Left ventricle myocardium inferior (tissue), 1 donor: ENCODE measurements at regions not wholly inside any gene's neighbourhood (a gene's known extent, or its start where the extent isn't known, plus 50 kb on each side); places are given as distances from the start of the nearest gene placed in this dataset.

Experiments
- DNase-seq: peaks from one replicate; pipeline ENCODE4 v3.0.0-alpha.2; 2020
- H3K27ac ChIP-seq: fragments of 200-600 bp; replicated peaks from 2 replicates; pipeline ENCODE4 v1.8.0; 2021
- H3K27me3 ChIP-seq: fragments of 200-600 bp; 2 replicates; pipeline ENCODE4 v1.8.0; 2021; ENCODE audit warnings: low read depth
- H3K36me3 ChIP-seq: fragments of 200-600 bp; 2 replicates; pipeline ENCODE4 v1.8.0; 2021
- H3K4me1 ChIP-seq: fragments of 200-600 bp; 2 replicates; pipeline ENCODE4 v1.8.0; 2021
- H3K4me3 ChIP-seq: fragments of 200-600 bp; 2 replicates; pipeline ENCODE4 v1.8.0; 2021; ENCODE audit warnings: mild to moderate bottlenecking, moderate library complexity
- H3K9me3 ChIP-seq: fragments of 200-600 bp; replicated peaks from 2 replicates; pipeline ENCODE4 v1.8.0; 2021
- CTCF ChIP-seq: fragments of 200-600 bp; IDR thresholded peaks from 2 replicates; pipeline ENCODE4 v1.8.0; 2021; ENCODE audit warnings: antibody characterized with exemption, mild to moderate bottlenecking, borderline replicate concordance
- intact Hi-C: fragments of 100-400 bp; cut with micrococcal nuclease; formaldehyde crosslinking; loops from one replicate; pipeline ENCODE4 v1.11.0; 2022
- donor health status: DM: no; HTN: yes; CAD: no; lungs with severe emphysema.

GRCh38 chr16:87094556-87094865 is 222.7 kb downstream of the C16orf95 start:
- H3K27me3 ChIP-seq = peaks cover 82% of the 10 kb centered on the region
- DNase-seq = no peak
- no peak overlapping the region for H3K4me3 ChIP-seq
- no peak overlapping the region for H3K27ac ChIP-seq
- H3K36me3 ChIP-seq = no peaks in the 10 kb centered on the region
- intact Hi-C loops = no loop called here
- H3K9me3 ChIP-seq = no peaks in the 10 kb centered on the region
- H3K4me1 ChIP-seq = no peaks in the 10 kb centered on the region
- TF ChIP-seq CTCF = no peak

GRCh38 chr16:87095271-87095670 is 221.9 kb downstream of the C16orf95 start:
- intact Hi-C loops = no loop called here
- no peak for DNase-seq
- no peaks in the 10 kb centered on the region for H3K4me1 ChIP-seq
- no peaks in the 10 kb centered on the region for H3K36me3 ChIP-seq
- no peaks in the 10 kb centered on the region for H3K9me3 ChIP-seq
- no peak for TF ChIP-seq CTCF
- H3K27me3 ChIP-seq = peaks cover 85% of the 10 kb centered on the region
- H3K4me3 ChIP-seq = no peak overlapping the region
- H3K27ac ChIP-seq = no peak overlapping the region

GRCh38 chr16:87096746-87097333 is 220.4 kb downstream of the C16orf95 start:
- Histone ChIP-seq H3K36me3 (no peaks in the 10 kb centered on the region), H3K27me3 (peaks cover 86% of the 10 kb centered on the region), H3K27ac (no peak overlapping the region), H3K9me3 (no peaks in the 10 kb centered on the region), H3K4me3 (no peak overlapping the region), H3K4me1 (no peaks in the 10 kb centered on the region)
- intact Hi-C loops = no loop called here
- DNase-seq = no peak
- no peak for TF ChIP-seq CTCF

- Histone ChIP-seq H3K27ac (no peak overlapping the region), H3K4me1 (no peaks in the 10 kb centered on the region), H3K27me3 (peaks cover 76% of the 10 kb centered on the region), H3K36me3 (no peaks in the 10 kb centered on the region), H3K4me3 (no peak overlapping the region), H3K9me3 (no peaks in the 10 kb centered on the region)
- no peak for DNase-seq
- intact Hi-C loops = no loop called here
- no peak for TF ChIP-seq CTCF
Observed at GRCh38 chr16:87098361-87098760, 218.8 kb downstream of the C16orf95 start.

- H3K9me3 ChIP-seq = peaks cover 1% of the 10 kb centered on the region
Observed at GRCh38 chr16:87098976-87099720, 218.0 kb downstream of the C16orf95 start.

More at GRCh38 chr16:87098976-87099720, 218.0 kb downstream of the C16orf95 start:
- Histone ChIP-seq H3K36me3 (no peaks in the 10 kb centered on the region), H3K27me3 (peaks cover 68% of the 10 kb centered on the region), H3K4me3 (no peak overlapping the region), H3K4me1 (no peaks in the 10 kb centered on the region), H3K27ac (no peak overlapping the region)
- TF ChIP-seq CTCF = no peak
- DNase-seq = no peak
- intact Hi-C loops = no loop called here
